ENCODE measurements at regions not wholly inside any gene's neighbourhood (a gene's known extent, or its start where the extent isn't known, plus 50 kb on each side); places are given as distances from the start of the nearest gene placed in this dataset.

GRCh38 chr2:188217264-188217663, 74.4 kb upstream of the GULP1 start:
- DNase-seq (ENCODE audit: low read depth), result no peak

- DNase-seq (ENCODE audit: low read depth), result no peak
Observed at GRCh38 chr2:188219541-188219940, 72.1 kb upstream of the GULP1 start.

GRCh38 chr2:188220535-188220934, 71.1 kb upstream of the GULP1 start:
- no peak for DNase-seq (ENCODE audit: low read depth)

- DNase-seq (ENCODE audit: low read depth), result no peak
Observed at GRCh38 chr2:188227713-188228112, 64.0 kb upstream of the GULP1 start.

GRCh38 chr2:188235364-188235763, 56.3 kb upstream of the GULP1 start:
- no peak for DNase-seq (ENCODE audit: low read depth)

- no peak for DNase-seq (ENCODE audit: low read depth)
Observed at GRCh38 chr2:188238386-188238785, 53.3 kb upstream of the GULP1 start.

All from ELR (cell line).